Aorta (tissue), 5 donors: ENCODE measurements at regions not wholly inside any gene's neighbourhood (a gene's known extent, or its start where the extent isn't known, plus 50 kb on each side); places are given as distances from the start of the nearest gene placed in this dataset.
A peak's percentile ranks its signal among the peaks of the same experiment; 100 is the strongest.
"Not testable (repeated sequence)": the region's sequence is repeated elsewhere in the genome, so short reads cannot be mapped to it uniquely, and the experiment has no call there.

Experiments used
- ATAC-seq: fragments of 200-7000 bp; cut with Tn5 transposase; one replicate; pipeline ENCODE4 v1.9.1; 2022; ENCODE audit warnings: moderate library complexity; ENCODE audit not compliant: low FRiP score
- DNase-seq, 2 donors: peaks; one replicate each; pipeline ENCODE4 v3.0.0-alpha.2; 2020
- H3K27ac ChIP-seq, 2 donors: one replicate each; pipeline ENCODE4 v1.5.1; 2013; ENCODE audit warnings: low read length in 2 of 2, mild to moderate bottlenecking in 2 of 2, moderate library complexity in 2 of 2, control low read depth in 1 of 2, inconsistent platforms in 1 of 2, low read depth in 1 of 2
- H3K27me3 ChIP-seq, 2 donors: one replicate each; pipeline ENCODE4 v1.6.1; 2013; ENCODE audit warnings: control low read depth in 1 of 2, low read length in 1 of 2, mild to moderate bottlenecking in 1 of 2, moderate library complexity in 1 of 2; ENCODE audit not compliant: insufficient read depth in 2 of 2, control insufficient read depth in 1 of 2
- H3K36me3 ChIP-seq, 2 donors: one replicate each; pipeline ENCODE4 v1.6.1; 2013; ENCODE audit warnings: control low read depth in 1 of 2, low read length in 1 of 2, mild to moderate bottlenecking in 1 of 2; ENCODE audit not compliant: insufficient read depth in 2 of 2, control insufficient read depth in 1 of 2
- H3K4me1 ChIP-seq, 2 donors: one replicate each; pipeline ENCODE4 v1.6.1; 2013; ENCODE audit warnings: low read length in 2 of 2, control low read depth in 1 of 2, mild to moderate bottlenecking in 1 of 2, moderate library complexity in 1 of 2; ENCODE audit not compliant: insufficient read depth in 2 of 2, control insufficient read depth in 1 of 2
- H3K4me3 ChIP-seq, 2 donors: one replicate each; pipeline ENCODE4 v1.5.1; 2013; ENCODE audit warnings: low read length in 2 of 2, control low read depth in 1 of 2, mild to moderate bottlenecking in 1 of 2
- H3K9me3 ChIP-seq: one replicate; pipeline ENCODE4 v1.6.1; 2013; ENCODE audit warnings: mild to moderate bottlenecking, low read length; ENCODE audit not compliant: control insufficient read depth
- WGBS, 2 donors: extraction: QIAGEN DNeasy Blood & Tissue Kit; methylation state at CpG; one replicate each; pipeline ENCODE4 v1.1.7; 2013; 5-methylcytosine and 5-hydroxymethylcytosine counted together
- intact Hi-C, 2 donors: fragments of 100-400 bp; cut with DNase I; formaldehyde crosslinking; loops; one replicate each; pipeline versions ENCODE4 v1.14.2 to v1.15.0; 2022
- donor health status: healthy with polysubstance abuse.
- donor health status: Bipolar disorder and iron deficiency.
- donor health status: DM: no; HTN: no; CAD: no.
- donor health status: DM: no; HTN: no; CAD: no.
- donor health status: DM: yes; HTN: yes; CAD: no.

- Histone ChIP-seq H3K36me3 (no peaks in the 10 kb centered on the region), H3K4me3 (no peak overlapping the region), H3K27me3 (no peaks in the 10 kb centered on the region), H3K9me3 (no peaks in the 10 kb centered on the region), H3K27ac (no peak overlapping the region), H3K4me1 (no peaks in the 10 kb centered on the region)
- WGBS, 2 donors: 90 to 91% methylated on average over 2 of the region's 2 CpGs
- intact Hi-C loops: no loop called here
- DNase-seq (no peak), ATAC-seq (no peak)
These were observed 158.5 kb upstream of the ARSJ start for GRCh38 chr4:114137984-114138383.

- Histone ChIP-seq H3K4me1 (no peaks in the 10 kb centered on the region), H3K4me3 (no peak overlapping the region), H3K27ac (no peak overlapping the region), H3K27me3 (no peaks in the 10 kb centered on the region), H3K36me3 (no peaks in the 10 kb centered on the region), H3K9me3 (no peaks in the 10 kb centered on the region)
- intact Hi-C loops: no loop called here
- DNase-seq (peak in 1 of 2 donors; percentile 50), ATAC-seq (no peak)
- 85 to 88% methylated on average over 10 of the region's 10 CpGs for WGBS, 2 donors
These were observed 167.6 kb upstream of the ARSJ start for GRCh38 chr4:114146947-114147618.

DNA sequence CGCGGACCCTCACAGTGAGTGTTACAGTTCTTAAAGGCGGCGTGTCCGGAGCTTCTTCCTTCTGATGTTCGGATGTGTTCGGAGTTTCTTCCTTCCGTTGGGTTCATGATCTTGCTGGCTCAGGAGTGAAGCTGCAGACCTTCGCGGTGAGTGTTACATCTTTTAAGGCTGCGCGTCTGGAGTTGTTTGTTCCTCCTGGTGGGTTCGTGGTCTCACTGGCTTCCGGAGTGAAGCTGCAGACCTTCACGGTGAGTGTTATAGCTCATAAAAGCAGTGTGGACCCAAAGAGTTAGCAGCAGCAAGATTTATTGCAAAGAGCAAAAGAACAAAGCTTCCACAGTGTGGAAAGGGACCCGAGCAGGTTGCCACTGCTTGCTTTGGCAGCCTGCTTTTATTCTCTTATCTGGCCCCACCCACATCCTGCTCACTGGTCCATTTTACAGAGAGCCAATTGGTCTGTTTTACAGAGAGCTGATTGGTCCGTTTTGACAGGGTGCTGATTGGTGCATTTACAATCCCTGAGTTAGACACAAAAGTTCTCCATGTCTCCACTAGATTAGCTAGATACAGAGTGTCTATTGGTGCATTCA is 168.3 kb upstream of the ARSJ start:
- intact Hi-C loops, H3K27me3 ChIP-seq, DNase-seq, H3K9me3 ChIP-seq, ATAC-seq, H3K4me3 ChIP-seq, H3K4me1 ChIP-seq, H3K36me3 ChIP-seq, H3K27ac ChIP-seq: not testable (repeated sequence)
- WGBS, 2 donors: 88 to 89% methylated on average over 17 of the region's 17 CpGs

DNA sequence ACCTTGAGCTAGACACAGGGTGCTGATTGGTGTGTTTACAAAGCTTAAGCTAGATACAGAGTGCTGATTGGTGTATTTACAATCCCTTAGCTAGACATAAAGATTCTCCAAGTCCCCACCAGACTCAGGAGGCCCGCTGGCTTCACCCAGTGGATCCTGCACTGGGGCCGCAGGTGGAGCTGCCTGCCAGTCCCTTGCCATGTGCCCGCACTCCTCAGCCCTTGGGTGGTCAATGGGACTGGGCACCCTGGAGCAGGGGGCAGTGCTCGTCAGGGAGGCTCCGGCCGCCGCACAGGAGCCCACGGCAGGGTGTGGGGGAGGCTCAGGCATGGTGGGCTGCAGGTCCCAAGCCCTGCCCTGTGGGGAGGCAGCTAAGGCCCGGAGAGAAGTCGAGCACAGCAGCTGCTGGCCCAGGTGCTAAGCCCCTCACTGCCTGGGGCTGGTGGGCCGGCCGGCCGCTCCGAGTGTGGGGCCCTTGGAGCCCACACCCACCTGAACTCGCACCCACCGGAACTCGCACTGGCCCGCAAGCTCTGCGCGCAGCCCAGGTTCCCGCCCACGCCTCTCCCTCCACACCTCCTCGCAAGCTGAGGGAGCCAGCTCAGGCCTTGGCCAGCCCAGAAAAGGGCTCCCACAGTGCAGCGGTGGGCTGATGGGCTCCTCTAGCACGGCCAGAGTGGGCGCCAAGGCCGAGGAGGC is 169.1 kb upstream of the ARSJ start:
- intact Hi-C loops, ATAC-seq, H3K4me3 ChIP-seq, DNase-seq, H3K27me3 ChIP-seq, H3K4me1 ChIP-seq, H3K36me3 ChIP-seq, H3K27ac ChIP-seq, H3K9me3 ChIP-seq: not testable (repeated sequence)
- WGBS, 2 donors: 97% methylated on average over 27 of the region's 27 CpGs

- no peaks in the 10 kb centered on the region for H3K4me1 ChIP-seq
These were observed 176.9 kb upstream of the ARSJ start for GRCh38 chr4:114156371-114156770.

DNA sequence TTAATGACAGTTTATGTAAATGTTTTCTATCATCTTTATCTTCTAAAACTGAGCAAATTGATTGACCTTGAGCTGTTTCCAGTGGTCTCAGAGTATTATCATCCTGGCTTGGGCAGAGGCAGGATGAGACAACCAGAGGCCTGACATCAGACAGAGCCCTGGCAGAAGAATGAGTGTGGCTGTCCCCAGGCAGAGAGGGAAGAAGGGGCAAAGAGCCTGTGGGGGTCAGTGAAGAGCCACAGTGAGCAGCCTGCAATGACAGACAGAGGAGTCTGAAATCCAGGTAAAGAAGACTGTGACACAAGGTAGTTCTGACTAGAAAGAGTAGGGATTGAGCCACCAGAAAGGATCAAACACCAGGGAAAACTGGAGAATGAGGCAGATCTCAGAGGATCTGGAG is 182.4 kb upstream of the ARSJ start:
- intact Hi-C loops: no loop called here
- no peak for DNase-seq
- Histone ChIP-seq H3K4me3 (no peak overlapping the region), H3K4me1 (no peaks in the 10 kb centered on the region), H3K27me3 (no peaks in the 10 kb centered on the region), H3K27ac (no peak overlapping the region), H3K36me3 (no peaks in the 10 kb centered on the region), H3K9me3 (no peaks in the 10 kb centered on the region)
- no peak for ATAC-seq

More at GRCh38 chr4:114156371-114156770, 176.9 kb upstream of the ARSJ start:
- H3K9me3 ChIP-seq: no peaks in the 10 kb centered on the region
- 94 to 99% methylated on average over 1 of the region's 1 CpG for WGBS, 2 donors
- no peaks in the 10 kb centered on the region for H3K27me3 ChIP-seq
- ATAC-seq (no peak), DNase-seq (no peak)
- intact Hi-C loops: no loop called here
- no peaks in the 10 kb centered on the region for H3K36me3 ChIP-seq
- H3K27ac ChIP-seq: no peak overlapping the region
- H3K4me3 ChIP-seq: no peak overlapping the region

- Histone ChIP-seq H3K36me3 (no peaks in the 10 kb centered on the region), H3K9me3 (no peaks in the 10 kb centered on the region), H3K27me3 (no peaks in the 10 kb centered on the region), H3K4me1 (no peaks in the 10 kb centered on the region), H3K4me3 (no peak overlapping the region), H3K27ac (no peak overlapping the region)
- intact Hi-C loops: no loop called here
- no peak for DNase-seq
- 98% methylated on average over 4 of the region's 4 CpGs for WGBS, 2 donors
- ATAC-seq: no peak
These were observed 183.6 kb upstream of the ARSJ start for GRCh38 chr4:114163051-114163450.

DNA sequence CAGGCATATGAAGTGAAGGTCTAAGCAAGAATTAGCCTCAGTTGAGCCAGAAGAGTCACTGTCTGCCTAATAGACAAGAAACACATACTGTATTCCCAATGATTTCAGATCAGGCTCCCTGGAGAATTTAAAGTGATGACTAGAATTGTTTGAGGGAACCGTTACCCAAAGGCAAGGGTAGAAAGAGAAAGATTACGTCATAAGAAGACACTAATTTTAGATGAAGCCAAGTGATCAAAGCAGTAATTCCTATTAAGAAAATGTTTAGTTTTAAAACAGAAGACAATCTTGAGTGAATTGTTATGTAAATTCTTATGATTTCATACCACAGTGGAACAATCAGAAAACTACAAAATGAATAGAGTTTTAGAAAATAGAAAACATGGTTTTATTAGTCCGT is 194.5 kb upstream of the ARSJ start:
- DNase-seq (no peak), ATAC-seq (no peak)
- Histone ChIP-seq H3K27me3 (no peaks in the 10 kb centered on the region), H3K4me1 (no peaks in the 10 kb centered on the region), H3K9me3 (no peaks in the 10 kb centered on the region), H3K36me3 (no peaks in the 10 kb centered on the region), H3K27ac (no peak overlapping the region), H3K4me3 (no peak overlapping the region)
- WGBS, 2 donors: 95% methylated on average over 3 of the region's 3 CpGs
- intact Hi-C loops: no loop called here

DNA sequence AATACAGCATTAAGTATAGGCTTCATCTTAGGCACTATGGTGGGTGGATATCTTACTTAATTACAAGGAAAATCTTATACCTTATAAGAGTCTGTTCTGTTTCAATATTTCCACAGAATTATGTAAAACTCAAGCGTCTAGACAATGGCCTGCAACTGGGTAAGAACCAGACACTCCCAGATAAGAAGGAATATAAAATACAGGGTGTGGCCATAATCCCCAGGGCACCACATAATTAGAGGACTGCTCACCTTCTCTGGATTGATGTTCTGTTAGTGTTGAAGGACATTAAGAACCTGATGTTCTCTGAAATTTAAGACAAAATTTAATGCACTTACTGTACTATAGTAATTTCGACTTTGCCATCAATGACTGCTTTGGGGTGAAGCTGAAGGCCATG is 198.2 kb upstream of the ARSJ start:
- H3K4me3 ChIP-seq: no peak overlapping the region
- intact Hi-C loops: no loop called here
- WGBS, 2 donors: 93 to 96% methylated on average over 2 of the region's 2 CpGs
- no peaks in the 10 kb centered on the region for H3K4me1 ChIP-seq
- no peaks in the 10 kb centered on the region for H3K36me3 ChIP-seq
- DNase-seq (no peak), ATAC-seq (no peak)
- no peaks in the 10 kb centered on the region for H3K9me3 ChIP-seq
- H3K27me3 ChIP-seq: no peaks in the 10 kb centered on the region
- H3K27ac ChIP-seq: no peak overlapping the region
